T-cell (primary cell): ENCODE measurements at regions not wholly inside any gene's neighbourhood (a gene's known extent, or its start where the extent isn't known, plus 50 kb on each side); places are given as distances from the start of the nearest gene placed in this dataset.
A peak's percentile ranks its signal among the peaks of the same experiment; 100 is the strongest.

ENCODE experiments used
- ATAC-seq, 4 experiments: fragments of 200-7000 bp in 3 of 4; fragments of 150-1000 bp in 1 of 4; cut with Tn5 transposase; replicated peaks in 1 of 4; 1 replicate in 3 of 4; 2 replicates in 1 of 4; pipeline ENCODE4 v1.10.0; 2021; ENCODE audit warnings: moderate library complexity in 3 of 4, mild to moderate bottlenecking in 2 of 4, moderate number of reproducible peaks in 1 of 4
- CTCF ChIA-PET, 2 donors: fragments of 300-600 bp; sonication (Branson Sonifier 250); formaldehyde crosslinking; loops; one replicate each; lab custom pipeline; 2022; ENCODE audit warnings: antibody characterized with exemption in 2 of 2; lab: Charles Lee
- POLR2A ChIA-PET, 2 donors: fragments of 300-600 bp; sonication (Branson Sonifier 250); formaldehyde crosslinking; loops; one replicate each; lab custom pipeline; 2022; ENCODE audit warnings: antibody characterized with exemption in 2 of 2; lab: Charles Lee
- DNase-seq, 35 experiments: peaks; one replicate each; pipeline versions ENCODE4 v3.0.0 to v3.0.0-alpha.2; 2013 to 2023
- H3K27ac ChIP-seq: one replicate; pipeline ENCODE4 v1.5.1; 2013; ENCODE audit warnings: low read length
- H3K27me3 ChIP-seq, 2 experiments: replicated peaks in 1 of 2; 1 replicate in 1 of 2; 2 replicates in 1 of 2; pipeline versions ENCODE4 v1.6.1 to v1.7.0; 2013; ENCODE audit warnings: low read length in 1 of 2, mixed read lengths in 1 of 2; ENCODE audit not compliant: control insufficient read depth in 2 of 2, insufficient read depth in 2 of 2; ENCODE audit errors: extremely low read depth in 1 of 2
- H3K36me3 ChIP-seq, 2 donors: 1 replicate in 1 of 2; 2 replicates in 1 of 2; pipeline versions ENCODE4 v1.6.1 to v1.7.0; 2013; ENCODE audit warnings: low read length in 1 of 2; ENCODE audit not compliant: control insufficient read depth in 2 of 2, insufficient read depth in 1 of 2; ENCODE audit errors: extremely low read depth in 1 of 2
- H3K4me1 ChIP-seq, 2 experiments: 1 replicate in 1 of 2; 2 replicates in 1 of 2; pipeline versions ENCODE4 v1.6.1 to v1.7.0; 2013; ENCODE audit warnings: low read length in 2 of 2, mixed read lengths in 1 of 2; ENCODE audit not compliant: insufficient read depth in 2 of 2, control insufficient read depth in 1 of 2; ENCODE audit errors: extremely low read depth in 1 of 2
- H3K4me3 ChIP-seq, 2 donors: 1 replicate in 1 of 2; 2 replicates in 1 of 2; pipeline versions ENCODE4 v1.5.1 to v1.7.0; 2013; ENCODE audit warnings: mild to moderate bottlenecking in 2 of 2, low read length in 1 of 2, moderate library complexity in 1 of 2; ENCODE audit not compliant: control insufficient read depth in 1 of 2; ENCODE audit errors: extremely low read depth in 1 of 2
- H3K9me3 ChIP-seq: 2 replicates; pipeline ENCODE4 v1.7.0; 2013
- H3K27ac Mint-ChIP-seq, 2 donors: one replicate each; pipeline ENCODE4 v1.8.0; 2020 to 2021; ENCODE audit warnings: mild to moderate bottlenecking in 2 of 2, mixed read lengths in 2 of 2
- H3K27me3 Mint-ChIP-seq, 2 donors: one replicate each; pipeline ENCODE4 v1.8.0; 2021 to 2022; ENCODE audit warnings: mixed read lengths in 2 of 2
- H3K36me3 Mint-ChIP-seq: one replicate; pipeline ENCODE4 v1.8.0; 2021; ENCODE audit warnings: mixed read lengths
- H3K4me1 Mint-ChIP-seq, 3 donors: one replicate each; pipeline ENCODE4 v1.8.0; 2020 to 2022; ENCODE audit warnings: mixed read lengths in 3 of 3, mild to moderate bottlenecking in 1 of 3
- H3K4me3 Mint-ChIP-seq, 3 donors: one replicate each; pipeline ENCODE4 v1.8.0; 2020 to 2022; ENCODE audit warnings: mild to moderate bottlenecking in 3 of 3, mixed read lengths in 3 of 3, moderate library complexity in 3 of 3
- H3K9me3 Mint-ChIP-seq, 3 donors: one replicate each; pipeline ENCODE4 v1.8.0; 2020 to 2022; ENCODE audit warnings: mixed read lengths in 3 of 3
- WGBS: methylation state at CpG from one replicate; pipeline ENCODE4 v1.1.5; 2013; ENCODE audit warnings: missing lambda C conversion rate; ENCODE audit not compliant: insufficient coverage; 5-methylcytosine and 5-hydroxymethylcytosine counted together

- H3K9me3 Mint-ChIP-seq = peaks cover 0 to 4% (median 0%) of the 10 kb centered on the region in 3 donors
- no peak overlapping the region for H3K27ac ChIP-seq
- ChIA-PET POLR2A (no interaction called here), CTCF (no interaction called here)
- no peak overlapping the region for H3K27ac Mint-ChIP-seq
- no peak overlapping the region for H3K4me3 ChIP-seq
- H3K4me1 ChIP-seq = no peaks in the 10 kb centered on the region
- no CpG with 5 or more reads among the region's 1 CpG for WGBS
- DNase-seq (no peak), ATAC-seq (no peak)
- no peaks in the 10 kb centered on the region for H3K27me3 ChIP-seq
- peaks cover 5% of the 10 kb centered on the region in 2 donors for H3K27me3 Mint-ChIP-seq
- no peaks in the 10 kb centered on the region for H3K36me3 ChIP-seq
- H3K4me3 Mint-ChIP-seq = no peak overlapping the region
- H3K4me1 Mint-ChIP-seq = peaks cover 0 to 1% (median 0%) of the 10 kb centered on the region in 3 donors
- H3K9me3 ChIP-seq = no peaks in the 10 kb centered on the region
- no peaks in the 10 kb centered on the region for H3K36me3 Mint-ChIP-seq
Measured at GRCh38 chr4:11497212-11497806, 68.6 kb upstream of the HS3ST1 start.

DNA sequence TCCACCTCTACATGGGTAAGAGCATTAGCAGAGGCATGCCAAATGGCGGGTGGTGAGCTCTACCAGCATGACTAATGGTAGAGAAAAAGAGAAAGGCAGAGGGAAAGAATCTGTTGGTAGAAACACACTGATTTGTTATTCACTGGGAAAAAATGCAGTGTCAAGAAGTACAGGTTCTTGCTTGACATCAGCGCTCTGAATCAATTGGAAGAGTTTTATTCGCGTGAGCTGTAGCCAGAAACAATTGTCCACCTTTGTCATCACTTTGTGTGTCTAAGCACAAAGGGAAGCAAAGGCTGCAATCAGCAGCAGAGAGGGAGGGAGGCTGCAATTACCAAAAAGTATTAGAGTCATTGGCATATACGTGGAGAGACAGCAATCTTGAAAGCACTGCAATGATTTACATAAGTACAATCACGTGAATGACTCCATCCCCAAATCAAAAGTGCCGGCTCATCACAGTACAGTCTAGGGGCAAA lies 67.7 kb upstream of the HS3ST1 start:
- ATAC-seq = no peak
- no peak overlapping the region for H3K27ac ChIP-seq
- no peak overlapping the region for H3K4me3 Mint-ChIP-seq
- H3K9me3 ChIP-seq = no peaks in the 10 kb centered on the region
- H3K27me3 Mint-ChIP-seq = peaks cover 5% of the 10 kb centered on the region in 2 donors
- H3K27me3 ChIP-seq = no peaks in the 10 kb centered on the region
- POLR2A ChIA-PET = interaction anchor here in 1 of 2 donors (0.8 kb wide), 1 partner anchor 465 kb away, joined by 3 read pairs; no protein-coding TSS in a partner anchor
- no peaks in the 10 kb centered on the region for H3K36me3 Mint-ChIP-seq
- no peak for DNase-seq
- CTCF ChIA-PET = no interaction called here
- no peaks in the 10 kb centered on the region for H3K36me3 ChIP-seq
- H3K9me3 Mint-ChIP-seq = peaks cover 0 to 4% (median 0%) of the 10 kb centered on the region in 3 donors
- peaks cover 0 to 1% (median 0%) of the 10 kb centered on the region in 3 donors for H3K4me1 Mint-ChIP-seq
- no peaks in the 10 kb centered on the region for H3K4me1 ChIP-seq
- WGBS = 100% methylated on average over 3 of the region's 7 CpGs
- no peak overlapping the region for H3K4me3 ChIP-seq
- H3K27ac Mint-ChIP-seq = no peak overlapping the region

GRCh38 chr4:11495818-11496217 lies 67.1 kb upstream of the HS3ST1 start:
- ChIA-PET CTCF (no interaction called here), POLR2A (interaction anchor here in 1 of 2 donors (0.8 kb wide), 1 partner anchor 464 kb away, joined by 3 read pairs; no protein-coding TSS in a partner anchor)
- Mint-ChIP-seq H3K4me1 (peaks cover 0 to 4% (median 1%) of the 10 kb centered on the region in 3 donors), H3K27me3 (peaks cover 5% of the 10 kb centered on the region in 2 donors), H3K36me3 (no peaks in the 10 kb centered on the region), H3K27ac (no peak overlapping the region), H3K4me3 (no peak overlapping the region), H3K9me3 (peaks cover 0 to 4% (median 0%) of the 10 kb centered on the region in 3 donors)
- H3K27me3 ChIP-seq = no peaks in the 10 kb centered on the region
- H3K27ac ChIP-seq = no peak overlapping the region
- no peaks in the 10 kb centered on the region for H3K36me3 ChIP-seq
- DNase-seq (no peak), ATAC-seq (no peak)
- no peaks in the 10 kb centered on the region for H3K4me1 ChIP-seq
- no peak overlapping the region for H3K4me3 ChIP-seq
- WGBS = no CpG with 5 or more reads among the region's 2 CpGs
- H3K9me3 ChIP-seq = no peaks in the 10 kb centered on the region

GRCh38 chr4:11495291-11495690 lies 66.6 kb upstream of the HS3ST1 start:
- CTCF ChIA-PET = no interaction called here
- H3K36me3 Mint-ChIP-seq = no peaks in the 10 kb centered on the region
- Histone ChIP-seq H3K27me3 (no peaks in the 10 kb centered on the region), H3K4me1 (no peaks in the 10 kb centered on the region), H3K9me3 (no peaks in the 10 kb centered on the region), H3K27ac (no peak overlapping the region), H3K36me3 (no peaks in the 10 kb centered on the region), H3K4me3 (no peak overlapping the region)
- ATAC-seq = no peak
- DNase-seq = no peak
- no peak overlapping the region for H3K27ac Mint-ChIP-seq
- peaks cover 5% of the 10 kb centered on the region in 2 donors for H3K27me3 Mint-ChIP-seq
- POLR2A ChIA-PET = no interaction called here
- peaks cover 0 to 4% (median 0%) of the 10 kb centered on the region in 3 donors for H3K9me3 Mint-ChIP-seq
- H3K4me3 Mint-ChIP-seq = no peak overlapping the region
- peaks cover 0 to 6% (median 1%) of the 10 kb centered on the region in 3 donors for H3K4me1 Mint-ChIP-seq

DNA sequence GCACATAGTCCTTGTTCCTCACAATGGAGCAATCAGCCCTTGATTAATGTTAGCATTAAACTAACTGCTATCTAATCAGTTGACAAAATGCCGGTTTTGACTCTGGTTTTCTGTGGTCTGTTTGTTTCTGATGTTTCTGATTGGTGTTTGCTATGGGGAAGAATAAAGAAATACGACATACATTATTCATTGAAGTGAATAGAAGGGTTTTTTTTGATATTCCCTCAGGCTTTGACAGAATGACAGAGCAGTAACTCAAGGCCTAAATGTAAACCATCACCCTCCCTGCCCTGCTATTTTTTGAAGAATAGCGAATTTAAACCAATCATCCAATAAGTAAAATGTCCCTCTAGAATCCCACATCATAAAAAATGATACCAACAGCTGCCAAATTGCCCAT lies 65.5 kb upstream of the HS3ST1 start:
- CTCF ChIA-PET = no interaction called here
- 60% methylated on average over 1 of the region's 3 CpGs for WGBS

DNA sequence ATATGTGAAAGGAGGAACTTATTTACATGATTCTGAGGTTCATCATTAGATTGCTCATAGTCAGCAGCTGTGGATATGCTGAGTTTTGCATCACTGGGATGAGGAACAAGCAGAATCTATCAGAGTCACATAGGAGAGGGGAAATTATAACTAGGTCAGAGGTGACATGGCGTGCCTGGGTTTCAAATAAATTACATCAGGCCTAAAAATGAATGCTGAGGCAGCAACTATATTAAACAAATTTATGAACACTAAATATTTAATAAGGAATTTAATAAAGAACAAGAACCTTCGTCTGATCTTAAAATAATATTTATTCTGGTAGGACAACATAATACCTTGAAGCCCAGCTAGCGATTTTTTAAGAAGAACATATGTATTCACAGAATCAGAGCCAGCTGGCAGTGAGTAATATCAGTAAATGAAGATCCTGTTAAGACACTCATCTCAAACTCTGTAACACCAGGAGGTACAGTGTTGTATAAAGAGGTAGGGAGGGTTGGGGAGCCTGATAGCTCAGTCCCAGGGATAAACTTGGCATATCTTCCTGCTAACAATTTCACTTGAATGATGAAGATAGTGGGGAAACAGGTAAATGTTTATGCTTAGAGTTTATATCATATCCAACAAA lies 60.9 kb upstream of the HS3ST1 start:
- POLR2A ChIA-PET = no interaction called here
- peak overlapping the region in 1 of 3 donors; percentile 19 for H3K4me3 Mint-ChIP-seq

More for the DNA sequence above, 65.5 kb upstream of the HS3ST1 start:
- POLR2A ChIA-PET = no interaction called here
- no peak overlapping the region for H3K4me3 Mint-ChIP-seq
- Histone ChIP-seq H3K4me3 (no peak overlapping the region), H3K27me3 (no peaks in the 10 kb centered on the region), H3K4me1 (no peaks in the 10 kb centered on the region), H3K9me3 (no peaks in the 10 kb centered on the region), H3K36me3 (no peaks in the 10 kb centered on the region), H3K27ac (no peak overlapping the region)
- no peak overlapping the region for H3K27ac Mint-ChIP-seq
- peaks cover 2 to 10% (median 3%) of the 10 kb centered on the region in 3 donors for H3K4me1 Mint-ChIP-seq
- ATAC-seq (no peak), DNase-seq (no peak)
- peaks cover 5% of the 10 kb centered on the region in 2 donors for H3K27me3 Mint-ChIP-seq
- H3K36me3 Mint-ChIP-seq = no peaks in the 10 kb centered on the region
- peaks cover 0 to 4% (median 0%) of the 10 kb centered on the region in 3 donors for H3K9me3 Mint-ChIP-seq

More for the DNA sequence above, 60.9 kb upstream of the HS3ST1 start:
- DNase-seq (no peak), ATAC-seq (no peak)
- H3K36me3 Mint-ChIP-seq = no peaks in the 10 kb centered on the region
- no peaks in the 10 kb centered on the region for H3K27me3 Mint-ChIP-seq
- Histone ChIP-seq H3K27ac (no peak overlapping the region), H3K4me1 (peaks cover 0 to 10% of the 10 kb centered on the region in 2 experiments), H3K36me3 (no peaks in the 10 kb centered on the region), H3K4me3 (no peak overlapping the region), H3K27me3 (no peaks in the 10 kb centered on the region), H3K9me3 (no peaks in the 10 kb centered on the region)
- no peaks in the 10 kb centered on the region for H3K9me3 Mint-ChIP-seq
- peaks cover 21 to 36% (median 22%) of the 10 kb centered on the region in 3 donors for H3K4me1 Mint-ChIP-seq
- no CpG with 5 or more reads among the region's 3 CpGs for WGBS
- no peak overlapping the region for H3K27ac Mint-ChIP-seq
- CTCF ChIA-PET = no interaction called here
